NB4 (cell line): ENCODE measurements at regions not wholly inside any gene's neighbourhood (a gene's known extent, or its start where the extent isn't known, plus 50 kb on each side); places are given as distances from the start of the nearest gene placed in this dataset.
"Not testable (repeated sequence)": the region's sequence is repeated elsewhere in the genome, so short reads cannot be mapped to it uniquely, and the experiment has no call there.

Experiments used
- CTCF ChIP-seq: IDR thresholded peaks from one replicate; pipeline ENCODE4 v1.5.1; 2012; ENCODE audit warnings: low read depth, low read length
- MAX ChIP-seq: IDR thresholded peaks from 2 replicates; pipeline ENCODE4 v1.6.1; 2011; ENCODE audit warnings: low read depth, low read length
- MYC ChIP-seq: IDR thresholded peaks from 2 replicates; pipeline ENCODE4 v1.6.1; 2011; ENCODE audit warnings: low read depth, low read length
- POLR2A ChIP-seq: IDR thresholded peaks from 2 replicates; pipeline ENCODE4 v1.6.1; 2011; ENCODE audit warnings: mild to moderate bottlenecking; ENCODE audit not compliant: insufficient read length; ENCODE audit errors: extremely low read depth

GRCh38 chr13:58505262-58505920 is 873.8 kb downstream of the PCDH17 start:
- not testable (repeated sequence) for TF ChIP-seq POLR2A, CTCF, MAX, MYC
